ENCODE measurements at regions not wholly inside any gene's neighbourhood (a gene's known extent, or its start where the extent isn't known, plus 50 kb on each side); places are given as distances from the start of the nearest gene placed in this dataset.

GRCh38 chr14:30129807-30130206, 202.2 kb upstream of the PRKD1 start:
- Histone ChIP-seq H3K27ac (no peak overlapping the region), H3K4me3 (no peak overlapping the region), H3K27me3 (no peaks in the 10 kb centered on the region), H3K9me3 (no peaks in the 10 kb centered on the region), H3K36me3 (no peaks in the 10 kb centered on the region), H3K4me1 (no peaks in the 10 kb centered on the region)
- TF ChIP-seq POLR2AphosphoS5 (IDR thresholded peaks at IDR 0.05) (no peak), POLR2A (IDR thresholded peaks at IDR 0.05) (no peak), EP300 (IDR thresholded peaks at IDR 0.05) (no peak), CTCF (IDR thresholded peaks at IDR 0.05) (no peak)
- 83 to 84% methylated on average over 3 of the region's 4 CpGs for WGBS, 2 donors (ENCODE audit: low coverage in 1 of 2)
- ATAC-seq = no peak

- H3K27me3 ChIP-seq = no peaks in the 10 kb centered on the region
- ATAC-seq = no peak
- no peaks in the 10 kb centered on the region for H3K4me1 ChIP-seq
- no peak overlapping the region for H3K27ac ChIP-seq
- no peaks in the 10 kb centered on the region for H3K36me3 ChIP-seq
- H3K9me3 ChIP-seq = no peaks in the 10 kb centered on the region
- 67 to 100% methylated on average over 1 to 4 of the region's 5 CpGs for WGBS, 2 donors (ENCODE audit: low coverage in 1 of 2)
- H3K4me3 ChIP-seq = no peak overlapping the region
- TF ChIP-seq POLR2AphosphoS5 (IDR thresholded peaks at IDR 0.05) (no peak), EP300 (IDR thresholded peaks at IDR 0.05) (no peak), POLR2A (IDR thresholded peaks at IDR 0.05) (no peak), CTCF (IDR thresholded peaks at IDR 0.05) (no peak)
These were observed 204.0 kb upstream of the PRKD1 start for GRCh38 chr14:30131581-30132097.

GRCh38 chr14:30132196-30132595, 204.5 kb upstream of the PRKD1 start:
- Histone ChIP-seq H3K9me3 (no peaks in the 10 kb centered on the region), H3K27me3 (no peaks in the 10 kb centered on the region), H3K27ac (no peak overlapping the region), H3K4me3 (no peak overlapping the region), H3K36me3 (no peaks in the 10 kb centered on the region), H3K4me1 (no peaks in the 10 kb centered on the region)
- ATAC-seq = no peak
- WGBS, 2 donors (ENCODE audit: low coverage in 1 of 2) = 65 to 95% methylated on average over 2 of the region's 2 CpGs
- TF ChIP-seq POLR2AphosphoS5 (IDR thresholded peaks at IDR 0.05) = no peak
- TF ChIP-seq POLR2A (IDR thresholded peaks at IDR 0.05) = no peak

GRCh38 chr14:30134936-30135335, 207.3 kb upstream of the PRKD1 start:
- H3K4me3 ChIP-seq = no peak overlapping the region
- TF ChIP-seq POLR2A (IDR thresholded peaks at IDR 0.05) (no peak), EP300 (IDR thresholded peaks at IDR 0.05) (no peak), POLR2AphosphoS5 (IDR thresholded peaks at IDR 0.05) (no peak), CTCF (IDR thresholded peaks at IDR 0.05) (no peak)
- H3K4me1 ChIP-seq = no peaks in the 10 kb centered on the region
- no peaks in the 10 kb centered on the region for H3K36me3 ChIP-seq
- 93 to 95% methylated on average over 5 of the region's 5 CpGs for WGBS, 2 donors (ENCODE audit: low coverage in 1 of 2)
- H3K27ac ChIP-seq = no peak overlapping the region
- ATAC-seq = no peak
- H3K27me3 ChIP-seq = no peaks in the 10 kb centered on the region
- no peaks in the 10 kb centered on the region for H3K9me3 ChIP-seq

GRCh38 chr14:30138567-30138966, 210.9 kb upstream of the PRKD1 start:
- Histone ChIP-seq H3K27ac (no peak overlapping the region), H3K4me1 (no peaks in the 10 kb centered on the region), H3K4me3 (no peak overlapping the region), H3K36me3 (no peaks in the 10 kb centered on the region), H3K9me3 (no peaks in the 10 kb centered on the region), H3K27me3 (no peaks in the 10 kb centered on the region)
- TF ChIP-seq POLR2AphosphoS5 (IDR thresholded peaks at IDR 0.05) (no peak), POLR2A (IDR thresholded peaks at IDR 0.05) (no peak), CTCF (IDR thresholded peaks at IDR 0.05) (no peak), EP300 (IDR thresholded peaks at IDR 0.05) (no peak)
- no peak for ATAC-seq
- 62 to 83% methylated on average over 1 of the region's 1 CpG for WGBS, 2 donors (ENCODE audit: low coverage in 1 of 2)

Data from gastroesophageal sphincter (tissue), 4 donors.